ENCODE measurements at regions not wholly inside any gene's neighbourhood (a gene's known extent, or its start where the extent isn't known, plus 50 kb on each side); places are given as distances from the start of the nearest gene placed in this dataset.

GRCh38 chr13:108026680-108027410, 188.5 kb downstream of the LIG4 start:
- Histone ChIP-seq H3K4me1 (ENCODE audit: low read depth, poor library complexity, severe bottlenecking) (no peaks in the 10 kb centered on the region), H3K79me2 (ENCODE audit: insufficient read depth, low read depth) (no peaks in the 10 kb centered on the region), H2AFZ (ENCODE audit: low read depth) (no peak overlapping the region), H3K9ac (no peak overlapping the region), H3K36me3 (ENCODE audit: insufficient read depth) (no peaks in the 10 kb centered on the region), H3K27ac (no peak overlapping the region), H3K4me2 (no peak overlapping the region), H3K4me3 (IDR thresholded peaks at IDR 0.05; ENCODE audit: insufficient read depth, low read depth, low read length) (no peak overlapping the region), H3K27me3 (ENCODE audit: insufficient read depth, low read depth) (no peaks in the 10 kb centered on the region), H4K20me1 (ENCODE audit: insufficient read depth) (no peaks in the 10 kb centered on the region)
- TF ChIP-seq CTCF (conservative IDR thresholded peaks at IDR 0.05; ENCODE audit: low read depth, low read length), result no peak

DNA sequence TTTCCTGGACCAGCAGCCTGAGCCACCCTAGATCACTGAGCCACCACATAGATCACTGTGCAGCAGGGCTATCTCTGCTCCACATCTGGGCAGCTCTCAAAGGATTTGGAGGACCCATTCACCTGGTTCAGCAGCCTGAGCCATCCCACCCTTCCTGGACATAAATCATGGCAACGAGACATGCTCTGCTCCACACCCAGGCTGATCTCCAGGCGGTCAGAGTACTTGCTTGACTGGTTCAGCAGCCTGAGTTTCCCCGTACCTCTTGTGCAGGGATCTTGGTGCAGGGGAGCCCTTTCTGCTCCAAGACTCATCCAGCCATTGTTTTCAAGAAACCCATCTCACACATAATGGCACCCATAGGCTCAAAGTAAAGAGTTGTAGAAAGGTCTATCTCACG, 195.3 kb downstream of the LIG4 start:
- no peak for TF ChIP-seq CTCF (conservative IDR thresholded peaks at IDR 0.05; ENCODE audit: low read depth, low read length)

GRCh38 chr13:108018371-108018870, 196.9 kb downstream of the LIG4 start:
- no peak overlapping the region for H3K4me3 ChIP-seq (IDR thresholded peaks at IDR 0.05; ENCODE audit: insufficient read depth, low read depth, low read length)
- H3K36me3 ChIP-seq (ENCODE audit: insufficient read depth), result no peaks in the 10 kb centered on the region
- H3K27me3 ChIP-seq (ENCODE audit: insufficient read depth, low read depth), result no peaks in the 10 kb centered on the region
- H3K79me2 ChIP-seq (ENCODE audit: insufficient read depth, low read depth), result no peaks in the 10 kb centered on the region
- TF ChIP-seq CTCF (conservative IDR thresholded peaks at IDR 0.05; ENCODE audit: low read depth, low read length), result no peak
- no peaks in the 10 kb centered on the region for H4K20me1 ChIP-seq (ENCODE audit: insufficient read depth)
- H3K27ac ChIP-seq, result no peak overlapping the region
- H3K4me1 ChIP-seq (ENCODE audit: low read depth, poor library complexity, severe bottlenecking), result no peaks in the 10 kb centered on the region
- no peak overlapping the region for H2AFZ ChIP-seq (ENCODE audit: low read depth)
- no peak overlapping the region for H3K4me2 ChIP-seq
- no peak overlapping the region for H3K9ac ChIP-seq

More for the DNA sequence above, 195.3 kb downstream of the LIG4 start:
- Histone ChIP-seq H4K20me1 (ENCODE audit: insufficient read depth) (no peaks in the 10 kb centered on the region), H3K4me2 (no peak overlapping the region), H3K79me2 (ENCODE audit: insufficient read depth, low read depth) (no peaks in the 10 kb centered on the region), H3K4me1 (ENCODE audit: low read depth, poor library complexity, severe bottlenecking) (no peaks in the 10 kb centered on the region), H2AFZ (ENCODE audit: low read depth) (no peak overlapping the region), H3K9ac (no peak overlapping the region), H3K27me3 (ENCODE audit: insufficient read depth, low read depth) (no peaks in the 10 kb centered on the region), H3K27ac (no peak overlapping the region), H3K36me3 (ENCODE audit: insufficient read depth) (no peaks in the 10 kb centered on the region), H3K4me3 (IDR thresholded peaks at IDR 0.05; ENCODE audit: insufficient read depth, low read depth, low read length) (no peak overlapping the region)

GRCh38 chr13:108006619-108007018, 208.7 kb downstream of the LIG4 start:
- no peaks in the 10 kb centered on the region for H3K4me1 ChIP-seq (ENCODE audit: low read depth, poor library complexity, severe bottlenecking)
- no peak overlapping the region for H3K27ac ChIP-seq
- no peaks in the 10 kb centered on the region for H3K36me3 ChIP-seq (ENCODE audit: insufficient read depth)
- H3K79me2 ChIP-seq (ENCODE audit: insufficient read depth, low read depth), result no peaks in the 10 kb centered on the region
- H2AFZ ChIP-seq (ENCODE audit: low read depth), result no peak overlapping the region
- H3K27me3 ChIP-seq (ENCODE audit: insufficient read depth, low read depth), result no peaks in the 10 kb centered on the region
- H3K9ac ChIP-seq, result no peak overlapping the region
- H4K20me1 ChIP-seq (ENCODE audit: insufficient read depth), result no peaks in the 10 kb centered on the region
- H3K4me3 ChIP-seq (IDR thresholded peaks at IDR 0.05; ENCODE audit: insufficient read depth, low read depth, low read length), result no peak overlapping the region
- H3K4me2 ChIP-seq, result no peak overlapping the region
- no peak for TF ChIP-seq CTCF (conservative IDR thresholded peaks at IDR 0.05; ENCODE audit: low read depth, low read length)

Data from KMS-11 (cell line).